Stimulated activated CD4-positive, alpha-beta T cell treated with anti-CD3 and anti-CD28 coated beads, Interleukin-2, amount 100 ng/mL, for 24 hours (primary cell): ENCODE measurements at regions not wholly inside any gene's neighbourhood (a gene's known extent, or its start where the extent isn't known, plus 50 kb on each side); places are given as distances from the start of the nearest gene placed in this dataset.
"Not testable (repeated sequence)": the region's sequence is repeated elsewhere in the genome, so short reads cannot be mapped to it uniquely, and the experiment has no call there.

ENCODE experiments used
- DNase-seq, 2 donors: peaks; one replicate each; pipeline ENCODE4 v3.0.0-alpha.2; 2020

DNA sequence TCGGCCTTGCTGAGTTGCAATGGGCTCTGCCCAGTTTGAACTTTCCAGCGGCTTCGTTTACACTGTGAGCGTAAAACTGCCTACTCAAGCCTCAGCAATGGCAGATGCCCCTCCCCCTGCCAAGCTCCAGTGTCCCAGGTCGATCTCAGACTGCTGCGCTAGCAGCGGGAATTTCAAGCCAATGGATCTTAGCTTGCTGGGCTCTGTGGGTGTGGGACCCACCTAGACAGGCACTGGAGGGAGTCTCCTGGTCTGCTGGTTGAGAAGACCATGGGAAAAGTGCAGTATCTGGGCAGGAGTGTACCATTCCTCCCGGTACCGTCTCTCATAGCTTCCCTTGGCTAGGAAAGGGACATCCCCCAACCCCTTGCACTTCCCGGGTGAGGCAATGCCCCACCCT is 88.2 kb downstream of the KLHL28 start:
- no peak for DNase-seq

DNA sequence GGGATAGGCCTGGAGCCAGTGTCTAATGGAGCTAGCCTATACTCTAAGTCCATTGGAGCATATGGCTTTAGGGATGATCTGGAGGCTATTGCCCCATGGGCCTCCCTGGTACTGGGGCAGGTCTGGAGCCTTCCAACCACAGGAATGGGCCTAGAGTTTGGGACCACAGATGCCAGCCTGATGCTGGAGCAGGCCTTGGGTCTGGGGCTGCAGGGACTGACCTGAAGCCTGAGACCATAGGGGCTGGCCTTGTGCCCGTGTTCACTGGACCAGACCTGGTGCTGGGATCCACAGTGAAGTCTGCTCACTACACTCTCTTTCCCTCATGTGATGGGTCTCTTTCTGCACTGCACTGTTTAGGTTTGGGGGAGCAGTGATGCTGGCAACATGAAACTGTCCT is 95.0 kb downstream of the KLHL28 start:
- DNase-seq: no peak

DNA sequence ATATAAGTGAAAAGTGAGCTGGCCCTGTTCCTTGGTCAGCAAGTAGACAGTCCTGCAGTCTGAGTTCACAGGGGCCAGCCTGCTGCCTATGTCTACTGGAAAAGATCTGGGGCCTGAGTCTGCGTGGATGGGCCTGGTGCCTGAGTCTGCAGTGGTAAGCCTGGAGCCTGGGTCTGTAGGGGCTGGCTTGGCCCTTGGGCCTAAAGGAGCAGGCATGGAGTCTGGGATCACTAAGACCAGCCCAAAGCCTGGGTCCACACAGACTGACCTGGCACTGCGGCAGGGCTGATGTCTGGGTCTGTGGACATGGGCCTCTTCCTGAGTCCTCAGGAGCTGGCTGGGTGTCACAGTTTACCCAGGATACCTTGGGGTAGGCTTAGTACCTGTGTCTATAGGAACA is 95.4 kb downstream of the KLHL28 start:
- no peak for DNase-seq

DNA sequence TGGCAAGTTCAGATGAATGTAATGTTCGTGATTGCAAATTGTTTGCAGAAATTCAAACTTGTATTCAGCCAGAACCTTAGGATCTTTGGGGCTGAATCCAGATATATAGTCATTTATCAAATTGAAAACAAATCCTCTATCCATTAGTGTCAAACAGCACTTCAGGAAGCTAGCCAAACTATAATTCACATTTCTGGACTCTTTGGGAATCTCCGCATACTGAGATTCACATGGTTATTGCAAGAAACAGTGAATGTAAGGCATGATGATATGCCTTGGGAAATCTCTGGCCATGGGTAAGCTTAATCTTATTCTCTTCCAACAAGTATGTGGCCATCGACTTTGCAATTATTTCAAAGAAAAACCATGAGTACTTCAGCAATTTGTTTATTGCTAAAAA is 98.5 kb downstream of the KLHL28 start:
- no peak for DNase-seq

DNA sequence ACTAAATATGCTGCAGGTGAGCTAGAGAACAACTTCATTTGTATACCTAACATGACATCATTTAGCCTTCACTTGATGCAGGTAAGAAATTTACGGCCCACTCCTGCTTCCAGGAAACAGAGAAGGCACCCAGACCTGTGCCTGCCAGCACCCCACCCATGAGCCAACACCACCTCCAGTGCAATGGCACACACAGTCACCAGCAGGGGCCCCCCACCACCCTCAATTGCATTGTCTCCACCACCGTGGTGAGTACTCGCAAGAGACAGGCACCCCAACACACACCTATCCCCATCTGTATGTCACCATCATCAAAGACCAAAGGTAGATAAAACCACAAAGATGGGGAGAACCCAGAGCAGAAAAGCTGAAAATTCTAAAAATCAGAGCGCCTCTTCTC is 107.6 kb downstream of the KLHL28 start:
- peak in 1 of 2 donors; percentile 4 for DNase-seq

DNA sequence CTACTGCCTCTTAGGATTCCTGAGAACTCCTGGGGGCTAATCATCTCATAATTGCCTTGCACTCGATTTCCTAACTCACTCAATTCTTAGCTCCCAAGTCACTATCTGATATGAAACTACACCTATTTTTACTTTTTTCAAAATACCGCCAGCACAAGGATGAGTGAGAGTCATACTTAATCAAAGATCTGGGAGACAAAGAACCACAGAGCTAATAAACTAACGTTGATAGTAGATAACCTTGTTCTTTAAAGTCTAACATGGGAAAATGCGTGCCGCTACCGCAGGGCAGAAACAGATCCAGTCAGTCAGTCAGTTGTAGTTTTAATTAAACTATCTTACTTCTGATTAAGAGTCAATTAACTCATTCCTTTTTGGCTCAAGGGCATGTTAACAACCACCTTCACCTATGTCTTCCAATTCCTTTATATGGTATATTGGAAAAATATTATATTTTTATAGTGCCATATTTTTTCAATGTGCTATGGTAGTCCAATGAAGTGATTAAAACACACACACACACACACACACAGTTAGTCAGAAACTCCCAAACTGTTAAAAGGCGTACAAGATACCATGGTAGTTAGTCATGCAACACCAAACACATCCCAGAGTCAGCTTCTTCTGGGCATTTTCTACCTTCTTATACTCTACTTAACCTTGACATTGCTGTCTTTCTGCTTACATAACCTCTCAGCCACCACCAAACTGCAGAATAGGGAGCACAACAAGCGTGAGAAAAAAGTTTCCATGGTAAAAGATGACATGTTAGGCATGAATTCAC is 114.0 kb downstream of the KLHL28 start:
- no peak for DNase-seq

DNA sequence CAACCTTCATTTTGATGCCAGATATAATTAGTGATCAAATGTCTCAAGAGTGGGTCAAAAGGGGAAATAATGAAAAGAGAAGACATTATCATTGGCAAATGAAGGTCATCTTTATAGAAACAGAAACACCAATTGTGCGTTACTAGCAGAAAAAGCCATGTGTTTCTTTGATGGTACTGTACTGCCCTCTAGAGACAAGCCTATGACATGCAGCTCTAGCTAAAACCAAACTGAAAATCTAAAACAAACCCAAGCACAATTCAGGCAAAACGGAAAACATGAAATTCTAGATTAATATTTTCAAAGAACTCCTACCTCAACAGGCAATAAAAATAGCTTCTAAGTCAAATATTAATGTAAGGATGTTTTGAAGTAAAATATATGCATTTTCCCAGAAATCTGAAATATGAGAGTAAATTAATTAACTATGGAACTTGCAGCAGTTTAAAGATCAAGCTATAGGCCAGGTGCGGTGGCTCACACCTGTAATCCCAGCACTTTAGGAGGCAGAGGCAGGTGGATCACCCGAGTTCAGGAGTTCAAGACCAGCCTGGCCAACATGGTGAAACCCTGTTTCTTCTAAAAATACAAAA is 115.4 kb downstream of the KLHL28 start:
- no peak for DNase-seq

DNA sequence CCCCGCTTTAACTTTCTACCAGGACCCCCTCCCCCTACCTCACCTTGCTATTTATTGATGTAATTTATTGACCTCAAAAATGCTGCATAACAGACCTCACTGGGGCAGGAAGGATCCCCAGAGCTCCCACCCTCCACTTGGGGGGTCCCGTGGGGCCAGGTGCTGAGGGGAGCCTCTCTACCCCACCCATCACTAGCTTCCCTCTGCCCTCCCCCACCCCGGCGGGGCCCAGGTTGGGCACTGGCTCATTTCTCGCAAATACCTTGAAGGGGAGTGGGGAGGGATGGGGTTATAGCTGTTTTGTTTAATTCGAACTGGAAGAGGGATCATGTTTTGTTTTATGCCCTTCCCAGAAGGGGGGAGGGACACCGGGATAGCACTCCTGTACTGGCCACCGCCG is 125.8 kb downstream of the KLHL28 start:
- DNase-seq: not testable (repeated sequence)

DNA sequence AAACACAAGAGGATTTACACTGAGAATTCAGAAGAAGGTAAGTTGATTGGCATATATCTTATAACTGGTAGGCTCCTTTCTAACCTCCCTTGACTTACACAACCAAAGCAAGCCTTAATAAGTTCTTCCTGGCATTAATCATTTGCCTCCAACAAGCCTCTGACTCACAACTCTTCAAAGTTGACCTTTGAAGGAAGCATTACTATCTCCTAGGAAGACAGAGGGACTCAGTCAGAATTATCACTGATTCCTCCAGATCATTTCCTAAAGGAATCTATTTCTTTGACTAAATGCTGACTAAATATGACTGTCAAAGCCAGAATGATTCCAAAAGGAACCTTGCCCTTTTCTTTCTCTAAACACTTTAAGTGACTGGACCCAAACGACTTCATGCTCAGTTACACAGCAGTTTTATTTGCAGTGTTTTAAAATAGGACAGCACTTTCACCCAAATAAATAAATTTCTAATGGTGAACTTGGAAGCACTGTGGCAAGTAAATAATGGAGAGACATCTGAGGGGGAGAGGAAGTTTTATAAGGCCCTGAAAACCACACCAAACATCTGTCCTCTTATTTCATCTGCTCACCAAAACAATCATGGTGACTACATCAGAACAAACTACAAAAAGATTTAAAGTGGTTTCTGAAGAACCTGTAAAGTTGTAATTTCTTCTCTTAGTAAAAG is 128.2 kb downstream of the KLHL28 start:
- DNase-seq: no peak

DNA sequence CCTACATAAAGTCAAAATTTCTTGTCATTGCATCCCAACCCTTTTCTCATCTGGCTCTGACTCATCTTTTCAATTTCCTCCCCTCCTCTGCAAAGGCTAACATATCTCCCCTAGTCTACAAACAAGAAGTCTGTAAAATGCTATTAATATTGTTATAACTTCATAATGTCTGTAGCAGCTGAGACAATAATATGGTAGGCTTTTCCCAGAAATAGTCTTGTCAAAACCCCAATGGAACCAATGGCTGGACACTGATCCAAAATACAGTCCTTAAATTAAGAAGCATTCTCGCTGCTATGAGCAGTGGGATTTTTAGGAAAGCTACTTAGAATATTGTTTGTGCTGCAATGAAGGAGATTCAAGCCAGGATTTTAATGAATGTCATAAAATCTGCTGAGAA is 131.4 kb downstream of the KLHL28 start:
- DNase-seq: no peak

DNA sequence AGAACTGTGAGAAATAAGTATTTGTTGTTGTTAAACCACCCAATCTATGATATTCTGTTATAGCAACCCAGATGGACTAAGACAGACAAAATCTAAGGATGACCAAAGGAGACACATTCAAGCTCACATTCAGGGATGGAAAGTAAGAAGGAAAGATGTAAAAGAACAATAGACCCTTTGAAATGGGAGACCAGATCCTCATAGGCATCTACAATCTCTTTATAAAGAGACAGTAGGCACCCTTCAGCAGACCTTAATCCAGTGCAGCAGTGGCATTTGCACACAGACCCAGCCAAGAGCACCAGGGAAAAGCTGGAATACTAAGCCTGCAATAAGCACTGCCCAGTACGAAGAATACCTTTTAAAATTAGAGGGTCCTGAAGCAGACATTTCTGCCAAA is 132.7 kb downstream of the KLHL28 start:
- no peak for DNase-seq

DNA sequence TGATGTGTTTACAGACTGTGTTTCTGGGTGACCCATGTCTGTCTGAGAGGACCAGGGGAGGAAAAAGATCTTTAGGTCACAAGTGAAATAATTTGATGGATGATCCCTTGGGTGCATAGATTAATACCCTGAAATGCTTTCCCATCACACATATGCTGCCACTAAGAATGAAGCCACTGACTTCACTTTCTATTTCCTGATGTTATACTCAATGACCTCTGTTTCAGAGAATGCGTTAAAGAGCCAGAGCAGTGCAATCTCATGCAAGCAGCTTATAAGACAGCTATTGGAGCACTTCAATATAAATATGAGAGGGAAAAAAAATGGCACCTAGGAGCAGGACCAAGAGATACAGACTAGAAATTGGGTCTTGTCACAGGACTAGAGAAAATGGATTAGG is 133.7 kb downstream of the KLHL28 start:
- no peak for DNase-seq

DNA sequence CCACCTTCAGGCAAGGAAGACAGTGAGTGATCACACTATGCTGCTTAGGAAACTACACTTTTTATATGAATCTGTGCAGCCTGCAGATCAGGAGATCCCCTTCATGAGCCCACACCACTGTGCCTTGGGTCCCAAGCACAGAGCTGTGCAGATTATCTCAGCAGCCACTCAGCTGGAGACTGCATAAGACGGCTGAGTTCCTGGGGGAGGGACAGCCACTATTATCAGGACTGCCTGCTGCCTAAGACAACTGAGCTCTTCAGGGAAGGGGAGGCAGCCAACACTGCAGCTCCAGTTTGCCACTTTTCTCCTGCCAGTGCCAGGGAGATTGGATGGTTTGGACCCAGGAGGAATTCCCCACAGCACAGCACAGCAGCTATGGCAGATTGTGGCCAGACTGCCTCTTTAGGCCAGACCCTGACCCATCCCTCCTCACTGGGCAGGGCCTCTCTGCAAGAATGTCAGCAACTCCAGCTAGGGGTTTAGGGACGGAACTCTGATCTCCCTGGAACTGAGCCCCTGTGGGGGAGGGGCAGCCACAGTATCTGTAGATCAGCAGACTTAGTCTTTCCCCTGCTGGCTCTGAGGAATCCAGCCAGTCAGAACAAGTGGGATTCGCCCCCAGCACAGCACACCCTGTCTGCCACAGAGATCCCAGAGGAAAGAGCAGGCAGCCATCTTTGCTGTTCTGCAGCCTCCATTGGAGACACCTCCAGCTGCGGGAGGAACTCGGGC is 141.3 kb downstream of the KLHL28 start:
- no peak for DNase-seq

DNA sequence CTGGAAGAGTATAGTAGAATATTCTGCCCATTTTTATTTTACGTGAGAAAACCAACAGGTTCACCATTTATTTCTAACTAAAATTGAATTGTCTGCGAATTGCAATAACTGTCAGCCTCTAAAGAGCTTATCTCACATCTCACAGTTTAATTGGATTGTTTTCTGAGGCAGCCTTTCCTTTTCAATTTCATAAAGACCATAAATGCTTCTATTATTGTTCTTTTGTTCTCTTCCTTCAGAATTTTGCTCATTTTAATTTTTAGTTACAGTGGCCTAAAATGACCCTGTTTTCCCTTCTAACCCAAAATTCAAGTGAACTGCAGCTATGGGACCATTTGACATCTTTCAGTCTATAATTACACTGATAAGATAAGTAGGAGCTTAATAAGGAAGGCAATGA is 147.6 kb downstream of the KLHL28 start:
- DNase-seq: no peak

DNA sequence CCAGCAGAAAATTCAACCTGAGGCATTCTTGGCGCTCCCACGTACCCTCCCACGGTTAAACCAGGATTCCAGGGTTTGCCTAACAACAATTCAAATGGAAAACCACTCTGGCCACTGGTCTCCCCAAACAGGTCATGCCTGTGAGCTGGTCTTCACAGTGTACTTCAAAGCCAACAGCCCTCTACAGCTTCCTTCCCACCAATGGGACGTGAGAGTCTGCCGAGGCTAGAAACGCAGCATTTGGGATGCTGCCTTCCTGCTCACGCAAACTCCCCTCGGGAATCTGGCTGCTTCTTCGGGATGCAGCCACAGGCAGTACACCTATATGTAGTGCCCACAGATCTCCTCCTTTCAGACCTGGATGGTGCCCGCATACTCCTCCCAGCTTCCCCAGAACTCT is 149.1 kb downstream of the KLHL28 start:
- no peak for DNase-seq

DNA sequence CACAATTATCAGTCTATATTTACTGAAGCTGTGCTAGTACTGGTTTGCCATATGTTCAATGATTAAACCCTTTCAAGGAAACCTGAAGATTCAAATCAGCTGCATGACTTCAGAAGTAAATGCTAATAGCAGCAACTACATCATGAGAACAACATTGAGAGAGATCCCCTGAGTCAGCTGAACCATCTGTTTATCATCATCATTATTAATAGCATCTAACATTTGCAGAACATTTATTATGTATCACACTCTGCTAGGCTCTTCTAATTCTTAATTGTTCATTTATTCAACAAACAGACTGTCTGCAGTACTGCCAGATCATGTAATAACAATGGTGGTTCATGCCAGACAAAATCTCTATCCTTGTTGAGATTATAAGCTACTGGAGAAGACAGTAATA is 157.4 kb downstream of the KLHL28 start:
- no peak for DNase-seq

DNA sequence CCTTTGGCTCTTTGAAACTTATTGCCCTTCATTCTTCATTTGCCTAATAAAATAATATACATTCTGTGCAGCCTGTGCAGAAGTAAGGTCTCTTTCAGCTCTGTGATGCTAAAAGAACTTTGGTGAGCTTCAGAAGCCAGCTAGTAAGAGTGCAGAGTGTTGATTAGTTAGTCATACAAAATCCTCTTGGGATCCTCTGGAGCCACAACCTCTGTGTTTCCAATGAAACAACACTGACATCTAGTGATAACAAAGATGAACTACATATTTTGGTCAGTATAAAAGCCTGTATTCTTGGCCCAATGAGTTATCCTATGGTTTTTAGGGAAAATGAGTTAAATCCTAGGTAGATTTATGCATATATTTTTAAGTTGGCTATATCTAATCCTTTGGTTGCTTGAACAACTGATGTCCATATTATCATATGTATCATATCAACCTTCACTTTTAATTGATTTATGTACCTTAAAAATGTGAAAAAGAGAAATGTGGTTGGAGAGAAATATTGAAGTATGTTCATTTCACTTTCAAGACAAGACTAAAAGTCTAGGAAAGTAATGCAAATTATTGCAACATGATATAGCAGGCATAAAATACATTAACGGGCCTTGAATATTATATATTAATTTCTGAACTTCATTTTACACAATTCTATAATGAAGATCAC is 158.4 kb downstream of the KLHL28 start:
- DNase-seq: no peak

DNA sequence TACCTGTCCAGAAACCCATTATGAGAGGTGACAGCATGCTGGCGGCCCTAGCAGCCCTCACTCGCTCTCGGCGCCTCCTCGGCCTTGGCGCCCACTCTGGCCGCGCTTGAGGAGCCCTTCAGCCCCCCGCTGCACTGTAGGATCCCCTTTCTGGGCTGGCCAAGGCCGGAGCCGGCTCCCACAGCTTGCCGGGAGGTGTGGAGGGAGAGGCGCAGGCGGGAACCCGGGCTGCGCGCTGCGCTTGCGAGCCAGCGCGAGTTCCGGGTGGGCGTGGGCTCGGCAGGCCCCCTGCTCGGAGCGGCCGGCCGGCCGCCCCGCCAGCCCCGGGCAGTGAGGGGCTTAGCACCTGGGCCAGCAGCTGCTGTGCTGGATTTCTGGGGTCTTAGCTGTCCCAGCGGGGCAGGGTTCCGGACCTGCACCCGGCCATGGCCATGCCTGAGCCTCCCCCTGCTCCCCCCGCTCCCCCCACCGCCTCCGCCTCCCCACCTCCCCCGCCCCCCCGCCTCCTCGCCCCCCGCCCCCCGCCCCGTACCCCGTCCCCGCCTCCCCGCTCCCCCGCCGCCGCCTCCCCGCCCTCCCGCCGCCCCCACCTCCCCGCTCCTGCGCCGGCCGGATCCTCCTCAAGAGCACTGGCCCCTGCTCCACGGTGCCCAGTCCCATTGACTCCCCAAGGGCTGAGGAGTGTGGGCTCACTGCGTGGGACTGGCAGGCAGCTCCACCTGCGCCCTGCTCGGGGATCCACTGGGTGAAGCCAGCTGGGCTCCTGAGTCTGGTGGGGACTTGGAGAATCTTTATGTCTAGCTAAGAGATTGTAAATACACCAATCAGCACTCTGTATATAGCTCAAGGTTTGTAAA is 163.1 kb downstream of the KLHL28 start:
- DNase-seq: no peak

DNA sequence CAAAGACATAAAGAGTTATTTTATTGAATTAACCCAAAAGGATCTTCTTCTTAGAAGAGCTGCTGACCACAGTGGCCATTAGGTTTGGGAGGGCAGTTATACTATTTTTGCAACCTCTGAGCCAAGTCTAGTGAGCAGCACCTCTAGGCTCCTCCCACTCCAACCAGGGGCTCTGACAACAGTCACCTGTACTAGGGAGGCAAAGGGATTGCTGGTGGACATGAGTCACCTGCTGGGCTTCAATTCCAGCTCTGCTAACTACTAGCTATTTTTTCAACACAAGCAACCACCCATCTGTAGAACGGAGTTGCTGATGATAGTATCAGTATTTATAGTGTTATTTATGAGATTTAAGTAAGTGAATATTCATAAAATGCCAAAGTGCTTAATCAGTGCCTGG is 166.0 kb downstream of the KLHL28 start:
- DNase-seq: no peak

DNA sequence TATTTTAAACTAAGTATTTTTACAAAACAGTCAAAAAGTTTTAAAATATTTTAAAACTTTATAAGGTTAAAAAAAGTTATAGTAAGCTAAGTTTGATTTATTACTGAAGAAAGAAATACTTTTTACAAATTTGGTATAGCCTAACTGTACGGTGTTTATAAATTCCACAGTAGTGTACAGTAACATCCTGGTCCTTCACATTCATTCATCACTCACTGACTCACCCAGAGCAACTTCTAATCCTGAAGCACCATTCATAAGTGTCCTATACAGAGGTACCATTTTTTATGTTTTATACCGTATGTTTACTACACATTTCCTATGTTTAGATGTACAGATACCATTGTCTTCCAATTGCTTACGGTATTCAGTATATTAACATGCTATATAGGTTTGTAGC is 170.0 kb downstream of the KLHL28 start:
- no peak for DNase-seq

DNA sequence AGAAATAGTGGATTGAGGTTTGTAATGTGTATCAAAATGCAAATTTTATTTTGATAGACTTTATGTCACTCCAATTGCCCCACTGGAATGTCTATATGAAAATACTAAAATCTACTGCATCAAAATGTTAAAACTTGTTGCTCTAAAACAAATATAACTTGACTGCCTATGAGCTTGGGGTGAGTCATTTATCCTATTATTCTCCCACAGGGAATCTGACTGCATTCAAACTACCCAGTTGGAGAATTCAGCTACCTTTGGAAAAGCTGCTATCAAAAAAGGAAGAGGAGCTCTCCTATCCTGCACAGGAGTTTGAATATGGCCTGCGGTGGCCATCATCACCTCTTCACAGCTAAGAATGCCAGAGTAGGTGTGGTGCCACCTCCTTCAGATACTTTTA is 173.1 kb downstream of the KLHL28 start:
- DNase-seq: no peak

DNA sequence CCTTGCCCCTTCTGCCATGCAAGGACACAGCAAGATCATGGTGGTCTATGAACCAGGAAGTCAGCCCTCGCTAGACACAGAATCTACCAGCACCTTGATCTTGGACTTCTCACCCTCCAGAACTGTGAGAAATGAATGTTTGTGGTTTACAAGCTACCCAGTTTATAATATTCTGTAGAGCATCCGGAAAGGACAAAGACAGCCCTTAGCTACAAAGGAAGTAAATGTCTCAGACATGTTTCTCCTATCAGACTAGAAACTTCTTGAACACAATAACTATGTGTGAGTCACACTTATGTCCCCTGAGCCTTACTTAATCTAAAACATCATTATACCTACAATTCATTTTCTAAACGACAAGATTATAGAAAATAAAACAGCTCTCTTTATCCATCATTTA is 176.7 kb downstream of the KLHL28 start:
- no peak for DNase-seq
